Neural cell (in vitro differentiated cells): ENCODE measurements at regions not wholly inside any gene's neighbourhood (a gene's known extent, or its start where the extent isn't known, plus 50 kb on each side); places are given as distances from the start of the nearest gene placed in this dataset.

Experiments used
- H2AFZ ChIP-seq: fragments of 200-600, 300-800 bp; sonication (generic), shearing (Covaris generic); 2 replicates; pipeline ENCODE4 v1.6.0; 2014; ENCODE audit warnings: low read depth, mild to moderate bottlenecking, antibody characterized with exemption, low read length, moderate library complexity
- H3F3A ChIP-seq: fragments of 200-600 bp; shearing (Covaris generic); 2 replicates; pipeline ENCODE4 v1.6.1; 2016; ENCODE audit warnings: mild to moderate bottlenecking, moderate library complexity, mixed read lengths, antibody characterized with exemption, low read length; ENCODE audit not compliant: insufficient read depth, poor library complexity, severe bottlenecking
- H3K27ac ChIP-seq: fragments of 200-600, 300-800 bp; sonication (generic), shearing (Covaris generic); 2 replicates; pipeline ENCODE4 v1.5.1; 2014; ENCODE audit warnings: mild to moderate bottlenecking, low read length, moderate library complexity
- H3K27me3 ChIP-seq: fragments of 300-800, 200-600 bp; sonication (generic), shearing (Covaris generic); 2 replicates; pipeline ENCODE4 v1.6.0; 2014; ENCODE audit warnings: mild to moderate bottlenecking, low read depth, low read length, moderate library complexity; ENCODE audit not compliant: insufficient read depth
- H3K36me3 ChIP-seq: fragments of 300-800, 200-600 bp; sonication (generic), shearing (Covaris generic); 2 replicates; pipeline ENCODE4 v1.5.1; 2014; ENCODE audit warnings: mild to moderate bottlenecking, antibody characterized with exemption, low read length, moderate library complexity; ENCODE audit not compliant: insufficient read depth
- H3K4me2 ChIP-seq: fragments of 300-800, 200-600 bp; sonication (generic), shearing (Covaris generic); 2 replicates; pipeline ENCODE4 v1.6.0; 2014; ENCODE audit warnings: mild to moderate bottlenecking, low read length
- H3K4me3 ChIP-seq: fragments of 300-800, 200-600 bp; sonication (generic), shearing (Covaris generic); 2 replicates; pipeline ENCODE4 v1.5.1; 2014; ENCODE audit warnings: mild to moderate bottlenecking, low read length, moderate library complexity
- H3K79me2 ChIP-seq: fragments of 200-600 bp; shearing (Covaris generic); replicated peaks from 2 replicates; pipeline ENCODE4 v1.6.0; 2014; ENCODE audit warnings: mild to moderate bottlenecking, low read length, moderate library complexity; ENCODE audit not compliant: insufficient read depth
- H3K9ac ChIP-seq: fragments of 300-800, 200-600 bp; sonication (generic), shearing (Covaris generic); 2 replicates; pipeline ENCODE4 v1.6.1; 2016; ENCODE audit warnings: mild to moderate bottlenecking, low read length, mixed read lengths
- H3K9me2 ChIP-seq: fragments of 200-600 bp; shearing (Covaris generic); 2 replicates; pipeline ENCODE4 v1.6.1; 2016; ENCODE audit warnings: mild to moderate bottlenecking, low read length, mixed read lengths; ENCODE audit not compliant: insufficient read depth
- H3K9me3 ChIP-seq: fragments of 200-600, 300-800 bp; sonication (generic), shearing (Covaris generic); 2 replicates; pipeline ENCODE4 v1.6.1; 2016; ENCODE audit warnings: mild to moderate bottlenecking, mixed run types, low read length, moderate library complexity, mixed read lengths
- H4K20me1 ChIP-seq: fragments of 200-600 bp; shearing (Covaris generic); 2 replicates; pipeline ENCODE4 v1.6.1; 2016; ENCODE audit warnings: mild to moderate bottlenecking, mixed run types; ENCODE audit not compliant: insufficient read depth
- CTCF ChIP-seq: fragments of 450-650 bp; IDR thresholded peaks from 2 replicates; pipeline ENCODE4 v1.5.1; 2014; ENCODE audit warnings: antibody characterized with exemption, mild to moderate bottlenecking, moderate library complexity; ENCODE audit not compliant: poor library complexity, severe bottlenecking
- EP300 ChIP-seq: fragments of 450-650 bp; conservative IDR thresholded peaks from 2 replicates; pipeline ENCODE4 v1.6.1; 2014; ENCODE audit warnings: antibody characterized with exemption, mild to moderate bottlenecking, moderate library complexity; ENCODE audit not compliant: poor library complexity, severe bottlenecking
- EZH2 ChIP-seq: fragments of 200-600, 300-800 bp; shearing (Covaris generic), sonication (generic); IDR thresholded peaks from 2 replicates; pipeline ENCODE4 v1.6.1; 2014; ENCODE audit warnings: antibody characterized with exemption, low read length, borderline replicate concordance, mild to moderate bottlenecking; ENCODE audit not compliant: insufficient read depth, poor library complexity, severe bottlenecking
- MXI1 ChIP-seq: fragments of 450-650 bp; conservative IDR thresholded peaks from 2 replicates; pipeline ENCODE4 v1.6.1; 2014; ENCODE audit warnings: antibody characterized with exemption, mild to moderate bottlenecking; ENCODE audit not compliant: poor library complexity, severe bottlenecking
- POLR2AphosphoS5 ChIP-seq: IDR thresholded peaks from 2 replicates; pipeline ENCODE4 v1.6.1; 2012
- RAD21 ChIP-seq: fragments of 450-650 bp; conservative IDR thresholded peaks from 2 replicates; pipeline ENCODE4 v1.6.1; 2014; ENCODE audit warnings: antibody characterized with exemption, mild to moderate bottlenecking, moderate library complexity
- REST ChIP-seq: IDR thresholded peaks from 2 replicates; pipeline ENCODE4 v1.6.1; 2012; ENCODE audit warnings: borderline replicate concordance
- SMC3 ChIP-seq: fragments of 450-650 bp; conservative IDR thresholded peaks from 2 replicates; pipeline ENCODE4 v1.6.1; 2014; ENCODE audit warnings: antibody characterized with exemption, mild to moderate bottlenecking, moderate library complexity; ENCODE audit not compliant: poor library complexity
- TAF1 ChIP-seq: IDR thresholded peaks from 2 replicates; pipeline ENCODE4 v1.6.1; 2012; ENCODE audit warnings: low read depth

- no peak overlapping the region for H2AFZ ChIP-seq
- TF ChIP-seq CTCF, result no peak
- no peak for TF ChIP-seq TAF1
- TF ChIP-seq REST, result no peak
- TF ChIP-seq POLR2AphosphoS5, result no peak
- no peak for TF ChIP-seq RAD21
- no peak for TF ChIP-seq MXI1
- H3F3A ChIP-seq, result no peaks in the 10 kb centered on the region
- H3K79me2 ChIP-seq, result no peaks in the 10 kb centered on the region
- H3K9me2 ChIP-seq, result no peaks in the 10 kb centered on the region
- no peak overlapping the region for H3K4me2 ChIP-seq
- no peaks in the 10 kb centered on the region for H3K36me3 ChIP-seq
- no peak overlapping the region for H3K9ac ChIP-seq
- H4K20me1 ChIP-seq, result no peaks in the 10 kb centered on the region
- H3K9me3 ChIP-seq, result no peaks in the 10 kb centered on the region
- no peak overlapping the region for H3K27ac ChIP-seq
- H3K27me3 ChIP-seq, result no peaks in the 10 kb centered on the region
- no peak overlapping the region for H3K4me3 ChIP-seq
Observed at GRCh38 chr18:67192535-67192934, 324.0 kb downstream of the DSEL start.

- H3K27ac ChIP-seq, result no peak overlapping the region
- TF ChIP-seq POLR2AphosphoS5, result no peak
- TF ChIP-seq EZH2, result no peak
- TF ChIP-seq MXI1, result no peak
- TF ChIP-seq EP300, result no peak
- no peak for TF ChIP-seq RAD21
- TF ChIP-seq CTCF, result no peak
- TF ChIP-seq TAF1, result no peak
- no peak for TF ChIP-seq REST
- TF ChIP-seq SMC3, result no peak
Observed at GRCh38 chr18:67183398-67183797, 333.1 kb downstream of the DSEL start.

More at GRCh38 chr18:67183398-67183797, 333.1 kb downstream of the DSEL start:
- Histone ChIP-seq H3K9me3 (no peaks in the 10 kb centered on the region), H3K27me3 (no peaks in the 10 kb centered on the region), H3F3A (no peaks in the 10 kb centered on the region), H3K9ac (no peak overlapping the region), H3K4me3 (no peak overlapping the region), H4K20me1 (no peaks in the 10 kb centered on the region), H3K4me2 (no peak overlapping the region), H3K9me2 (no peaks in the 10 kb centered on the region), H3K36me3 (no peaks in the 10 kb centered on the region), H2AFZ (no peak overlapping the region), H3K79me2 (no peaks in the 10 kb centered on the region)
